Cardiac fibroblast (primary cell): ENCODE measurements at regions not wholly inside any gene's neighbourhood (a gene's known extent, or its start where the extent isn't known, plus 50 kb on each side); places are given as distances from the start of the nearest gene placed in this dataset.

ENCODE experiments used
- DNase-seq, 2 donors: peaks; one replicate each; pipeline versions ENCODE4 v3.0.0 to v3.0.0-alpha.2; 2010; ENCODE audit warnings: low read depth in 2 of 2
- H3K4me3 ChIP-seq, 2 donors: replicated peaks in 1 of 2; 1 replicate in 1 of 2; 2 replicates in 1 of 2; pipeline ENCODE4 v1.5.1; 2011; ENCODE audit warnings: low read depth in 2 of 2, low read length in 2 of 2, mild to moderate bottlenecking in 2 of 2, moderate library complexity in 1 of 2
- CTCF ChIP-seq: IDR thresholded peaks from one replicate; pipeline ENCODE4 v1.5.1; 2011; ENCODE audit warnings: low read depth, mild to moderate bottlenecking, low read length, inconsistent platforms

- no peak for TF ChIP-seq CTCF
- no peak for DNase-seq
- no peak overlapping the region for H3K4me3 ChIP-seq
These were observed 100.0 kb upstream of the ARHGAP5 start for GRCh38 chr14:31977001-31977556.

DNA sequence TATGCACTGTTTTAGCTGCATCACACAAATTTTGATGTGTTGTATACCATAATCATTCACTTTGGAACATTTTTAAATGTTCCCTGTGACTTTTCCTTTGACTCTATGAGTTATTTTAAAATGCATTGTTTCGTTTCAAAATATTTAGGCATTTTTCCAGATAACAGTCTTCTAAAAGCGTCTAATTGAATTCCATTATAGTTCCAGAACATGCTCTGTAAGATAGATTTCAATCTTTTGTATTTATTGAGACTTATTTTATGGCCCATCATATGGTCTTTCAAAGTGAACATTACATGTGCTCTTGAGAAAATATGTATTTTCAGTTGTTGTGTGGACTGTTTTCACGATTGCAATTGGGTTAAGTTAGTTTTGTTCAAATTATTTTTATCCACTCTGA lies 98.7 kb upstream of the ARHGAP5 start:
- no peak for DNase-seq
- TF ChIP-seq CTCF, result no peak
- no peak overlapping the region for H3K4me3 ChIP-seq

DNA sequence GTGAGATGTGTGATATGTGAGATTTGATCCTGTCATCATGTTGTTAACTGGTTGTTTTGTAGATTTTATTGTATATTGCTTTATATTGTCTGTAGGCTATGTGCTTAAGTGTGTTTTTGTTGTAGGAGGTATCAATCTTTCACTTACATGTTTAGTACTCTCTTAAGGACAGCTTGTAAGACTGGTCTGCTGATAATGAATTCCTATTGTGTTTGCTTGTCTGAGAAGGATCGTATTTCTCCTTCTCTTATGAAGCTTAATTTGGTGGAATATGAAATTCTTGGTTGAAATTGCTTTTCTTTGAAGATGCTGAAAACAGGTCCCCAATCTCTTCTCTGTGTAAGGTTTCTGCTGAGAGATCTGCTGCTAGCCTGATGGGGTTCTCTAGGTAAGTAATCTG lies 94.5 kb upstream of the ARHGAP5 start:
- no peak for TF ChIP-seq CTCF
- DNase-seq, result no peak
- no peak overlapping the region for H3K4me3 ChIP-seq

DNA sequence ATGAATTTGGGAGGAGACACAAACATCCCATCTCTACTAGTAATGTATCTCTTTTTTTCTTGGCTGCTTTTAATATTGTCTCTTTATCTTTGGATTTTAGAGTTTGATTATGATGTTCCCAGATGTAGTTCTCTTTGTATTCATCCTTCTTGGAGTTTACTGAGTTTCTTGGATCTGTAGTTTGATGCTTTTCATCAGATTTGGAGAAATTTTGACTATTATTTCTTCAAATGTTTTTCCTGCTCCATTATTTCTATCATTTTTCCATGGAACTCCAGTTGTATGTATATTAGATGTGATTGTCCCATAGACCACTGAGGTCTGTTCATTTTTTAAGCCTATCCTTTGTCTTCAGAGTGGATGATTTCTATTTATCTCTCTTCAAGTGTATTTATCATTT lies 90.7 kb upstream of the ARHGAP5 start:
- no peak for TF ChIP-seq CTCF
- no peak for DNase-seq
- H3K4me3 ChIP-seq, result no peak overlapping the region

GRCh38 chr14:31987721-31988120 lies 89.4 kb upstream of the ARHGAP5 start:
- DNase-seq, result no peak
- no peak overlapping the region for H3K4me3 ChIP-seq
- TF ChIP-seq CTCF, result no peak

DNA sequence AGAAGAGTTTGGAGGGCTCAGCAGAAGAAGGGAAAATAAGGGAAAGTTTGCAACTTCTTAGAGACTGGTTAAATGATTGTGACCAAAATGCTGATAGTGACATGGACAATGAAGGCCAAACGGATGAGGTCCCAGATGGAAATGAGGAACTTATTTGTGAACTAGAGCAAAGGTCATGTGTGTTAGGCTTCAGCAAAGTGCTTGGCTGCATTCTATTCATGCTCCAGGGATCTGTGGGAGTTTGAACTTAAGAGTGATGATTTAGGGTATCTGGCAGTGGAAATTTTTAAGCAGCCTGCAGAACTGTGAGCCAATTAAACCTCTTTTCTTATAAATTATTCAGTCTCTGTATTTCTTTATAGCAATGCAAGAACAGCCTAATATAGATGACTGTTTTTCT lies 88.9 kb upstream of the ARHGAP5 start:
- H3K4me3 ChIP-seq, result no peak overlapping the region
- TF ChIP-seq CTCF, result no peak
- DNase-seq, result no peak

DNA sequence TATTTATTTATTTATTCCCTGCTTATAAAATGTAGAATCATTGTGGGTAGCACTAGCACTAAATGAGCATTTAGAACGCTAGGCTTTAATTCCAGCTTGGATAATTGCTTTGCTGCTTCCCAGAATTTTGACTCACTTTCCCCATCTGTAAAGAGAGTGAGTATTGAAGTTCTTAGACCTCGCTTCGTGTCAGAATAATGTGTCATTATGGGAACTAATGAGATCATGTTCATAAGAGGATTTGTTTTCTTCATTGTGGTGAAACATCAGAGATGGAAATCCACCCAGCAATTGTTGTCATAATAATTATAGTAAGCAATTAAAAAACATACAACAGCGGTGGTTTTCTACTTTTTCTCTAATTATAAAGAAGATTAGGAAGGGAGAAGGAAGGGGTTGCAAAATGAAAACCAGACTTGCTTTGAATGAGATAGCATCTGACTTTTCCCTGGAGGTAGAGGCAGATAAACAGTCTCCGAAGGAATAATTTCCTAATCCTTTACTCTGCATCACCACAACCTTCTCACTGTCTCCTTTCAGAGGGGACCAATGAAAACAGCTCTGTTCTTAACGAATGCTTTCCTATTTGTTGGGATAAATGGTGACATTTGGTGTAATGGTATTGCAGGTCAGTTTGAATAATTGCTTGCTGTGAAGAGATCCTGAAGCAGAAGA lies 86.8 kb upstream of the ARHGAP5 start:
- TF ChIP-seq CTCF, result no peak
- no peak for DNase-seq
- H3K4me3 ChIP-seq, result no peak overlapping the region
